GM19043 (cell line): ENCODE measurements at regions not wholly inside any gene's neighbourhood (a gene's known extent, or its start where the extent isn't known, plus 50 kb on each side); places are given as distances from the start of the nearest gene placed in this dataset.

ENCODE experiments used
- ATAC-seq: cut with Tn5 transposase; IDR thresholded peaks from one replicate; pipeline ENCODE4 v1.9.1; 2021; ENCODE audit warnings: low read depth; ENCODE audit not compliant: unreplicated experiment

DNA sequence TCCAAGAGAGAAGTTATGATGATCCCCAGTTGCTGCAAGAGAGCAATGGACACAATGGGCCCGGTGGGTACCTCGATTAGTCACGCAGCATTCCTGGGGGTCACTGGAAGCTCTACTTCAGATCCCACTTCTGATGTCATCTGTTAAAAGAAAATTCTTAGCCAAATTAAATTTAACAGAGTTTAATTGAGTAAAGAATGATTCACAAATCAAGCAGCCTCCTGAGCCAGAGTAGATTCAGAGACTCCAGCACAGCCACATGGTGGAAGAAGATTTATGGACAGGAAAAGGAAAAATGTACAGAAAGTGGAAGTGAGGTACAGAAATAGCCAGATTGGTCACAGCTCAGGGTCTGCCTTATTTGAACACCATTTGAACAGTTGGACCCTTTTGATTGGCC is 107.5 kb downstream of the SPTSSA start:
- ATAC-seq = no peak

- no peak for ATAC-seq
Observed at GRCh38 chr14:34350903-34351302, 111.1 kb downstream of the SPTSSA start.

DNA sequence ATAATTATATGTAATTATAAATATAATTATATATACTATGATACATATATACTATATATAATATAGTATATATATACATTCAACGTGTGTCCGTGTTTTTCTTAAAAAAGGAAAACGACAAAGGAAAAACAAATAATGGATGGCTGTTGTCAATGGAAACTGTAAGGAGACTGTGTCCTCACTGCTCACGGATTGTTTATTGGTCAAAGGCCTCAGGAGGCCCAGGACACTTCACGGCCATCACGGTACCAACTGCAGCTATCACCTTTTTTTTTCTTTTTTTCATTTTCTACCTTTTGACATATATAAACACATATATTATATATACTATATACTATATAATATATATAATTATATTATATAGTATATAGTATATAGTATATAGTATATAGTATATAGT is 113.4 kb downstream of the SPTSSA start:
- no peak for ATAC-seq

DNA sequence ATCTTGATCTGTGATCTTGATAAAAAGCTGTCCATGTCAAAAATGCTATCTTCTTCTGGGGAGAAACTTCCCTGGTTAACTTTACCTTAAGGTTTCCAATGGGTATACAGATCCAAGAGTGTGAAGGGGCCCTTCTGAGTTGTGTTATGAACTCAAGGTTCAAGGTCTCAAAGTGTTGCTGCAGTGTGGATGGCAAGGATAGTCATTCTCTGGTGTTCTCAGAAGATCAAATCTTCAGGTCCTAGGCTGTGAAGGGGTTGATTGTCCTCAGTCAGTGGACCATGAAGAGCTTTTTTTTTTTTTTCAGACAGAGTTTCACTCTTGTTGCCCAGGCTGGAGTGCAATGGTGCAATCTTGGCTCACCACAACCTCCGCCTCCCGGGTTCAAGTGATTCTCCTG is 114.4 kb downstream of the SPTSSA start:
- peak; percentile 85 for ATAC-seq

DNA sequence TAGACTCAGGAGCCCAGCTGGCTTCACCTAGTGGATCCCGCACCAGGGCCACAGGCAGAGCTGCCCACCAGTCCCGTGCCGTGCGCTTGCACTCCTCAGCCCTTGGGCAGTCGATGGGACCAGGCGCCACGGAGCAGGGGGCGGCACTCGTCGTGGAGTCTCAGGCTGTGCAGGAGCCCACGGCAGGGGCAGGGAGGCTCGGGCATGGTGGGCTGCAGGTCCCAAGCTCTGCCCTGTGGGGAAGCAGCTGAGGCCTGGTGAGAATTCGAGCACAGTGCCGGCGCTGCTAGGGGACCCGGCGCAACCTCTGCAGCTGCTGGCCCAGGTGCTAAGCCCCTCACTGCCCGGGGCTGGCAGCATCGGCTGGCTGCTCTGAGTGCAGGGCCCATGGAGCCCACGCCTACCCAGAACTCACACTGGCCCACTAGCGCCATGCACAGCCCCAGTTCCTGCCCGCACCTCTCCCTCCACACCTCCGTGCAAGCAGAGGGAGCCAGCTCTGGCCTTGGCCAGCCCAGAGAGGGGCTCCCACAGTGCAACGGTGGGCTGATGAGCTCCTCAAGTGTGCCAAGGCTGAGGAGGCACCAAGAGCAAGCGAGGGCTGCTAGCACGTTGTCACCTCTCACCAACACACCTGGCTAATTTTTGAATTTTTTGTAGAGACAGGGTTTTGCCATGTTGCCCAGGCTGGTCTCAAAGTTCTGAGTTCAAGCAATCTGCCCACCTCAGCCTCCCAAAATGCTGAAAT is 116.1 kb downstream of the SPTSSA start:
- ATAC-seq = no peak

- no peak for ATAC-seq
Observed at GRCh38 chr14:34344318-34344717, 117.7 kb downstream of the SPTSSA start.

DNA sequence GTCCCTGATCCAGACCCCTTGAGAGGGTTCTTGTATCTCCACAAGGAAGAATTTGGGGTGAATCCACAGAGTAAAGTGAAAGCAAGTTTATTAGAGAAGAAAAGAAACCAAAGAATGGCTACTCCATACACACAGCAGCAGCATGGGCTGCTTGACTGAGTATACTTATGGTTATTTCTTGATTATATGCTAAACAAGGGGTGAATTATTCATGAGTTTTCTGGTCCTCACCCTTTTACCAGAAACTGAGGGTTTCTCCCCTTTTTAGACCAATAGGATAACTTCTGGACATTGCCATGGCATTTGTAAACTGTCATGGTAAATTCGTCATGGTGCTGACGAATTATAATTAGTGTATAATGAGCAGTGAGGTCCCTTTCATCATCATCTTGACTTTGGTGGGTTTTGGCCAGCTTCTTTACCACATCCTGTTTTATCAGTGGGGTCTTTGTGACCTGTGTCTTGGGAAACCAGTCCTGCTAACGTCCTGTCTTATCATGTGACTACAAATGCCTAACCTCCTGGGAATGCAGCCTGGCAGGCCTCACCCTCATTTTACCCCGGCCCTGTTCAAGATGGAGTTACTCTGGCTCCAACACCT is 121.9 kb downstream of the SPTSSA start:
- no peak for ATAC-seq

DNA sequence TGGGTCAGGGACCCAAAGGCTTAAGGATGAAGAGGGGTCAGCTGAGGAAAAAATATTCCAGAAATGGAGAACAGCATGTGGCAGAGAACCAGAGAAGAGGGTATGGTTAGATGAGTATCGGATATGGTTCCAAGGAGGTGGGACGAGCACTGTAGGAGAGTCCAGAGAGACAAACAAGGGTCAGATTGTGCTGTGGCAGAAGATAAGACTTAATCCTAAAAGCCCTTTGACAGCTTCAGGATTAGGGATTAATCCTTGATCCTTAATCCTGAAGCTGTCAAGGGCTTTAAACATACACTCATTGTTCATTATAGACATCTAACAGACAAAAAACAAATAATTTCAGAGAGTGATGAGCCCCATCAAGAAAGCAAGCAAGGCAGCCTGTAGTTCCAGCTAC is 124.0 kb downstream of the SPTSSA start:
- no peak for ATAC-seq

GRCh38 chr14:34336501-34336900 is 125.5 kb downstream of the SPTSSA start:
- no peak for ATAC-seq

- no peak for ATAC-seq
Observed at GRCh38 chr14:34335968-34336367, 126.1 kb downstream of the SPTSSA start.

- ATAC-seq = no peak
Observed at GRCh38 chr14:34334329-34334728, 127.7 kb downstream of the SPTSSA start.

DNA sequence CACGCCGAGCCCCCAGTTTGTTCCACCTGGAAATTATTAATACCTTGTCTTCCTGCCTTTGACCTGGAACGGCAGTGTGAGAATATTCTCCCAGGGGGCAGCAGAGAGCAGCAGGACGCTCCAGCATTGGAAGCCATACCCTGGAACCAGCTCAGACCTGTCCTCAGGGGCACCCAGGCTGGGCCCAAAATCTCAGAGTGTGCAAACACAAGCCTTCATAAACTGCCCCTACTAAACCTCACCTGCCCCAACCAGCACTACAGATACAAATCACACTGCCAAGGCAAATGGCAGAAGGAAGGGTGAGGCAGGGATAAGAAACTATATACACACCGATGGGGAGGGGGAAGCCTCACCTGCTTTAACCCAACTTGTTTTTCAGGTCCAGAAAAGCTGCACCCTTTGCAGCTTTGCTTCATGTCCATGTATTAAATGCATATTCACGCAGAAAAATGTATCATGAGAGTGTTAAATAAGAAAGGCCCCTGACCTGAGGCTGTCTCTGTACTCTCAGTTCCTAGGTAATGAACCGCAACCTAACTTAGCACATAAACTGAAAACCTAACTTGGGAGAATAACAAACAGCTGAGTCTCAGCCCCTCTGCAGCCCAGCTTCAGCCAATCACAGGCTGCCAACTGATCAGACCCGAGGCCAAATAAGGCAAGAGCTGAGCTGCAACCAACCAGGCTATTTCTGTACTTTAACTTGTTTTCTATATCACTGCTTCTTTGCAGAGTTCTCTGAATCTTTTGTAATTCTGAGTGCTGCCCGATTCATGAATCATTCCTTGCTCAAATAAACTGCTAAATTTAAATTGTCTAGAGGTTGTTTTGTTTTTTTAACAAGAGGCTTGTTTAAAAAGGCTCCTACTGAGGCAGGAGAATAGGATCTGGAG is 130.1 kb downstream of the SPTSSA start:
- peak; percentile 86 for ATAC-seq

DNA sequence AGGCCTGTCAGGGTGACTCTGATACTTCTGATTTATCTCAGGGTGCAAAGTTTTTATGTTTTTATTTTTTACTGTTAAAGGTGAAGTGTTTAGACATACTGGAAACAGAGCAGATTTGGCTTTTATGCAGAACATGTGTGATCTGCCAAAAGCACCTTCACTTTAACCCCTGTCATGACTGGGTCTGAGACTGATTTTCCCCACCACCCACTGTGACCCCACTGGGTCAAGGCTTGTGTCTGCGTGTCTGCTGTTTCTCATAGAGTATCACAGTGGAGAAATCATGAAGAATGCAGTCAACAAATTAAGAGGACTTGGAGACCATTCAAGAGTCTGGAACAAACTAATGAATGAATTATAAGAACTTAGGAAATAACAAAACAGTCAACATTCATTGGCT is 131.2 kb downstream of the SPTSSA start:
- no peak for ATAC-seq

DNA sequence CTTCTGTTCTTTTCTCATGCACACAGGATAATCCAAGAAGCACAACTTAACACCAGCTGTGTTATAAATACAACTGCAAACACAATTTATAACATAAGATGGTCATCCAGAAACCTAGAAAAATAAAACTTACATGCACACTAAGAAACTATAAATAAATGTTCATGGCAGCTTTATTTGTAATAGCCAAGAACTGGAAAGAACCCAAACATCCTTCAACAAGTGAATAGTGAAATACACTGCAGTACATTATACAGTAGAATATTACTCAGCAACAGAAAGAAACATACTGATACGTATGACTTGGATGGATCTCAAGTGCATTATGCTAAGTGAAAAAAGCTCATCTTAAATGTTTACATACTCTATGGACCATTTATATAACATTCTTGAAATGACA is 132.7 kb downstream of the SPTSSA start:
- no peak for ATAC-seq

DNA sequence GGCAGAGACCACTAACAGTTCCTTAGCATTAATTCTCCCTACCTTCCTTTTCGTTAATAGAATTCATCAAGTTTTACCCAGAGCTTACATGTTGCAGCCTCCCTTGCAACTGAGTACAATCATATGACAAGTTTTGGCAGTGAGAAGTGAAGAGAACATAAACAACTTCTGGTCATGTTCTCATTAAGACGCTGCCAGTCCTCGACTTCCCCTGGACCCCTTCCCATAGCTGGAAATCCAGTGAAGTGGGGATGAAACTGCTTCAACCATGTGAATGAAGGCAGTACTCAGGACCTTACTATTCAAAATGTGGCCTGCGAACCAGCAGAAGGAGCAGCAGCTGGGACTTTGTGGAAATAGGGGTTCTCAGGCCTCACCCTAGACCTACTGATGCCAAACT is 133.9 kb downstream of the SPTSSA start:
- no peak for ATAC-seq

- no peak for ATAC-seq
Observed at GRCh38 chr14:34325493-34325892, 136.5 kb downstream of the SPTSSA start.

GRCh38 chr14:34324363-34324795 is 137.7 kb downstream of the SPTSSA start:
- ATAC-seq = no peak

- ATAC-seq = peak; percentile 77
Observed at GRCh38 chr14:34322940-34323418, 139.1 kb downstream of the SPTSSA start.

GRCh38 chr14:34319140-34319539 is 142.9 kb downstream of the SPTSSA start:
- no peak for ATAC-seq

DNA sequence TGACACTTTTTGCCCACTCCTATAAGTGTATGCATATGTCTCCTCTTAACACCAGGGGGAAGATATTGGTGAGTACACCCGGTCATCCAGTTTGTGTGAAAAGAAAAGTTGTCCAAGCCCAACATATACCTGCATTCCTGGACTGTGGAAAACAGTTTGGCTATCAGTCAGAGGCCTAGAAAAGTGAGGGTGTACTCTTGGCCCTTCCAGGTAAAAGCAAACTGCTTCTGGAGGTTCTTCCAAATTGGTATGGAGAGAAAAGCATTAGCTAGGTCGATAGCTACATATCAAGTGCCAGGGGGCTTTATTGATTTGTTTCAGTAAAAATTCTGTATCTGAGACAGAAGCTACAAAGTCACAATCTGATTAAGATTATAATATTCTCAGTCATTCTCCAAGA is 144.0 kb downstream of the SPTSSA start:
- ATAC-seq = no peak

DNA sequence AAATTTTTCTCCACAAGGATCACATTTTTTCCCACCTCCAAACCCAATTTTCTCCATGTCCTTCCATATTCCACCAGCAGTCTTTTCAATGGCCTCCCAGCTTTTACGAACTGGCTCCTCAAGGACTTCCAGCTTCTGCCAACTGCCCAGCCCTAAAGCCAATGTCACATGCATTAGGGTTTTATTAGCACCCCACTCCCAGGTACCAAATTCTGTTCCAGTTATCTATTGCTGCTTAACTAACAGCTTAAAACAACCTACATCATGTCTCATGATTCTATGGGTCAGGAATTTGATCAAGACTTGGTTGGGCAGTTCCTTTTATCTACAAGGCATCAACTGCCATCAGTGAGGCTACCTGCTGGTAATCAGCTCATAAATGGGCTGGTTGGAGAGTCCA is 151.3 kb downstream of the SPTSSA start:
- ATAC-seq = no peak
